ENCODE measurements at regions not wholly inside any gene's neighbourhood (a gene's known extent, or its start where the extent isn't known, plus 50 kb on each side); places are given as distances from the start of the nearest gene placed in this dataset.

DNA sequence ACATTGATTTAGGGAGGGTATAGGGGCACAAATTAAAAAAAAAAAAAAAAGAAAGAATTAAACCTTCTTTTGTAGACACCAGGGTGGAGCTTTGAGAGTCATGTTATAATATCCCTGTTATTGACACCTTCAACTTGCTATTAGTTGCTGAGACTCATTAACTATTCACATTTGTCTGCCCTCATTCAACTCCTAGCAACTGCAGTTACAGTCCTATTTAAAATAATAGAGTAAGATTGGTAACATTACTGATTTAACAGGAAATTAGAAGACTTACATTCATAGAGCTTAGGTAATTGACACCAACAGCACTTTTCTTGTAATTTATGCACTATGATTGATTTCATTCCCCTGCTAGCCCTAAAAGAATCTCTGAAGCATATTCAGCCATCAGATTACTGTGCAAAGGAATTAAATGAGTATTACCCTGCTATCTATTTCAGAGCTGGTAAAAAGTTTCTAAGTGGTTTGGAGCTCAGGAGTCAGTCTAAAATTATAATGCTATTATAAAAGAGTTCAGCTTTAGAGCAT lies 148.8 kb upstream of the TBL1XR1 start:
- TF ChIP-seq CTCF (IDR thresholded peaks at IDR 0.05) = no peak
- no peak for TF ChIP-seq POLR2A (IDR thresholded peaks at IDR 0.05)

Measured in testis (tissue), 2 donors.